OCI-LY7 (cell line): ENCODE measurements at regions not wholly inside any gene's neighbourhood (a gene's known extent, or its start where the extent isn't known, plus 50 kb on each side); places are given as distances from the start of the nearest gene placed in this dataset.
A peak's percentile ranks its signal among the peaks of the same experiment; 100 is the strongest.

Experiments used
- BruUV-seq: library from RNA; stranded (reverse); fragments of 400-500 nt; replicated peaks from 2 replicates; lab custom pipeline; 2021; lab: Mats Ljungman, UMichigan
- CTCF ChIA-PET: fragments of 300-600 bp; sonication (Branson Sonifier 250); formaldehyde crosslinking; loops from one replicate; lab custom pipeline; 2022; ENCODE audit warnings: antibody characterized with exemption; ENCODE audit not compliant: unreplicated experiment; lab: Charles Lee
- POLR2A ChIA-PET: fragments of 300-600 bp; sonication (Branson Sonifier 250); formaldehyde crosslinking; loops from one replicate; lab custom pipeline; 2022; ENCODE audit warnings: antibody characterized with exemption; lab: Charles Lee
- DNase-seq: peaks from one replicate; pipeline ENCODE4 v3.0.0-alpha.2; 2015; ENCODE audit warnings: low spot score
- H2AFZ ChIP-seq: fragments of 200-600 bp; sonication (generic), shearing (Covaris generic); 2 replicates; pipeline ENCODE4 v1.6.1; 2014; ENCODE audit warnings: mild to moderate bottlenecking, antibody characterized with exemption, low read length, moderate library complexity
- H3K27ac ChIP-seq: fragments of 200-600 bp; sonication (generic); 2 replicates; pipeline ENCODE4 v1.5.1; 2014; ENCODE audit warnings: mixed run types, low read depth, mild to moderate bottlenecking, moderate library complexity, low read length, inconsistent platforms; ENCODE audit not compliant: poor library complexity, severe bottlenecking
- H3K36me3 ChIP-seq: fragments of 200-600 bp; sonication (generic); 2 replicates; pipeline ENCODE4 v1.6.1; 2014; ENCODE audit warnings: mild to moderate bottlenecking, antibody characterized with exemption, low read length, moderate library complexity, mixed read lengths; ENCODE audit not compliant: insufficient read depth
- H3K4me1 ChIP-seq: fragments of 200-600 bp; sonication (generic); 2 replicates; pipeline ENCODE4 v1.5.1; 2014; ENCODE audit warnings: mild to moderate bottlenecking, low read length; ENCODE audit not compliant: insufficient read depth, poor library complexity, severe bottlenecking
- H3K4me2 ChIP-seq: fragments of 200-600 bp; sonication (generic); 2 replicates; pipeline ENCODE4 v1.6.1; 2014; ENCODE audit warnings: mild to moderate bottlenecking, low read length
- H3K4me3 ChIP-seq: fragments of 200-600 bp; sonication (generic); 2 replicates; pipeline ENCODE4 v1.5.1; 2014; ENCODE audit warnings: mild to moderate bottlenecking, low read depth, low read length; ENCODE audit not compliant: poor library complexity, severe bottlenecking
- H3K79me2 ChIP-seq: fragments of 200-600 bp; sonication (generic); 2 replicates; pipeline ENCODE4 v1.6.1; 2016; ENCODE audit warnings: low read depth, mild to moderate bottlenecking, low read length, moderate library complexity, mixed read lengths; ENCODE audit not compliant: insufficient read depth
- H3K9me2 ChIP-seq: fragments of 200-600 bp; sonication (generic); 2 replicates; pipeline ENCODE4 v1.6.1; 2016; ENCODE audit warnings: mild to moderate bottlenecking, low read length, mixed read lengths; ENCODE audit not compliant: insufficient read depth
- H3K9me3 ChIP-seq: fragments of 200-600 bp; sonication (generic); 2 replicates; pipeline ENCODE4 v1.6.1; 2014; ENCODE audit warnings: mild to moderate bottlenecking, mixed run types, low read length, mixed read lengths
- H4K20me1 ChIP-seq: fragments of 200-600 bp; sonication (generic); 2 replicates; pipeline ENCODE4 v1.6.1; 2014; ENCODE audit warnings: mild to moderate bottlenecking, antibody characterized with exemption, low read length, moderate library complexity, mixed read lengths; ENCODE audit not compliant: insufficient read depth
- CTCF ChIP-seq: fragments of 200-600 bp; sonication (generic); conservative IDR thresholded peaks from 2 replicates; pipeline ENCODE4 v1.5.1; 2014; ENCODE audit warnings: mild to moderate bottlenecking, antibody characterized with exemption, low read length, moderate library complexity, mixed read lengths
- EZH2phosphoT487 ChIP-seq: fragments of 200-600 bp; sonication (generic); IDR thresholded peaks from 2 replicates; pipeline ENCODE4 v1.6.1; 2018; ENCODE audit warnings: low read depth, borderline replicate concordance, mild to moderate bottlenecking, mixed run types, antibody characterized with exemption, low read length, moderate library complexity, mixed read lengths
- intact Hi-C: fragments of 100-400 bp; cut with micrococcal nuclease; formaldehyde crosslinking; loops from one replicate; pipeline ENCODE4 v1.10.0; 2022; ENCODE audit not compliant: unreplicated experiment

GRCh38 chr1:4307468-4307845, 347.0 kb upstream of the AJAP1 start:
- no peak overlapping the region for H2AFZ ChIP-seq
- peaks cover 50% of the 10 kb centered on the region for H3K4me1 ChIP-seq
- TF ChIP-seq EZH2phosphoT487 (no peak), CTCF (no peak)
- peaks cover 8% of the 10 kb centered on the region; the same call in 1 of the 2 replicates for H3K36me3 ChIP-seq
- H3K4me3 ChIP-seq = no peak overlapping the region
- H3K9me3 ChIP-seq = peaks cover 12% of the 10 kb centered on the region; the same call in 1 of the 2 replicates
- H3K79me2 ChIP-seq = no peaks in the 10 kb centered on the region
- no peaks in the 10 kb centered on the region for H3K9me2 ChIP-seq
- no peak overlapping the region for H3K4me2 ChIP-seq
- H4K20me1 ChIP-seq = no peaks in the 10 kb centered on the region
- POLR2A ChIA-PET = interaction anchor here (1.0 kb wide), 1 partner anchor 13 kb away, joined by 4 read pairs; no protein-coding TSS in a partner anchor
- intact Hi-C loops = no loop called here
- BruUV-seq = no TSS peak
- CTCF ChIA-PET = no interaction called here
- no peak for DNase-seq
- no peak overlapping the region for H3K27ac ChIP-seq

GRCh38 chr1:4307911-4308545, 346.4 kb upstream of the AJAP1 start:
- CTCF ChIA-PET = no interaction called here
- H3K9me2 ChIP-seq = no peaks in the 10 kb centered on the region
- H3K36me3 ChIP-seq = peaks cover 13% of the 10 kb centered on the region; the same call in 1 of the 2 replicates
- H3K27ac ChIP-seq = no peak overlapping the region
- POLR2A ChIA-PET = no interaction called here
- no peak overlapping the region for H3K4me3 ChIP-seq
- no TSS peak for BruUV-seq
- no peaks in the 10 kb centered on the region for H4K20me1 ChIP-seq
- peaks cover 54% of the 10 kb centered on the region for H3K4me1 ChIP-seq
- no peak overlapping the region for H3K4me2 ChIP-seq
- no peak for DNase-seq
- H3K79me2 ChIP-seq = no peaks in the 10 kb centered on the region
- intact Hi-C loops = no loop called here
- peaks cover 18% of the 10 kb centered on the region for H3K9me3 ChIP-seq
- H2AFZ ChIP-seq = no peak overlapping the region
- TF ChIP-seq CTCF (no peak), EZH2phosphoT487 (no peak)

DNA sequence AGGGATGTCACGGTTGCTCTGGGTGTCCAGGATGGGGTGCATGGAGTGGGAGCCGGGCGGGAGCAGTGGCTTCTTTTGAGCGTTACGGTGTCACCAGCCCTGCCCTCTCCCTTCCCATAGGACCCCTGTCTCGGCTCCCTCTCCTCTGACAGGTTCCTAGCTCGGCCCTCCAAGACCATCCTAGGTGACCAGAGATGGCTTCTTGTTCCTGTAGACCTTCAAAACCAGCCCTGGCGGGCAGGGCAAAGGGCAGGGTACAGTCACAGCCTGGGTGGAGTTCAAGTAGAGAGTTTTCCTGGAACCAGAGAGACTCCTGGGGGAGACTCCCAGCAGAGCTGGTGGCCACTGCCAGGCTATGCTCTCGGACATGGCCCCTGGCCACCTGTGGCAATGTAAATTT, 345.6 kb upstream of the AJAP1 start:
- TF ChIP-seq CTCF = no peak
- Histone ChIP-seq H3K27ac (no peak overlapping the region), H3K36me3 (peaks cover 21% of the 10 kb centered on the region; the same call in 1 of the 2 replicates), H4K20me1 (no peaks in the 10 kb centered on the region), H3K9me2 (no peaks in the 10 kb centered on the region), H2AFZ (no peak overlapping the region), H3K79me2 (no peaks in the 10 kb centered on the region), H3K4me1 (peaks cover 54% of the 10 kb centered on the region), H3K4me2 (peak overlapping the region; percentile 21; the same call in 1 of the 2 replicates), H3K4me3 (no peak overlapping the region), H3K9me3 (peaks cover 25% of the 10 kb centered on the region)
- intact Hi-C loops = no loop called here
- BruUV-seq = no TSS peak
- DNase-seq = no peak
- CTCF ChIA-PET = no interaction called here
- POLR2A ChIA-PET = no interaction called here
